ENCODE measurements at regions not wholly inside any gene's neighbourhood (a gene's known extent, or its start where the extent isn't known, plus 50 kb on each side); places are given as distances from the start of the nearest gene placed in this dataset.

GRCh38 chr21:16572032-16572431 is 842.2 kb downstream of the USP25 start:
- H3K27ac Mint-ChIP-seq, result no peak overlapping the region
- no peaks in the 10 kb centered on the region for H3K27me3 Mint-ChIP-seq
- H3K4me1 Mint-ChIP-seq (ENCODE audit: low read depth), result no peaks in the 10 kb centered on the region
- no peaks in the 10 kb centered on the region for H3K9me3 Mint-ChIP-seq
- DNase-seq (no peak), ATAC-seq (no peak)
- TF ChIP-seq, protein P1, sequence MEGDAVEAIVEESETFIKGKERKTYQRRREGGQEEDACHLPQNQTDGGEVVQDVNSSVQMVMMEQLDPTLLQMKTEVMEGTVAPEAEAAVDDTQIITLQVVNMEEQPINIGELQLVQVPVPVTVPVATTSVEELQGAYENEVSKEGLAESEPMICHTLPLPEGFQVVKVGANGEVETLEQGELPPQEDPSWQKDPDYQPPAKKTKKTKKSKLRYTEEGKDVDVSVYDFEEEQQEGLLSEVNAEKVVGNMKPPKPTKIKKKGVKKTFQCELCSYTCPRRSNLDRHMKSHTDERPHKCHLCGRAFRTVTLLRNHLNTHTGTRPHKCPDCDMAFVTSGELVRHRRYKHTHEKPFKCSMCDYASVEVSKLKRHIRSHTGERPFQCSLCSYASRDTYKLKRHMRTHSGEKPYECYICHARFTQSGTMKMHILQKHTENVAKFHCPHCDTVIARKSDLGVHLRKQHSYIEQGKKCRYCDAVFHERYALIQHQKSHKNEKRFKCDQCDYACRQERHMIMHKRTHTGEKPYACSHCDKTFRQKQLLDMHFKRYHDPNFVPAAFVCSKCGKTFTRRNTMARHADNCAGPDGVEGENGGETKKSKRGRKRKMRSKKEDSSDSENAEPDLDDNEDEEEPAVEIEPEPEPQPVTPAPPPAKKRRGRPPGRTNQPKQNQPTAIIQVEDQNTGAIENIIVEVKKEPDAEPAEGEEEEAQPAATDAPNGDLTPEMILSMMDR (IDR thresholded peaks at IDR 0.05), result no peak
- intact Hi-C loops (cut with micrococcal nuclease), result no loop called here
- POLR2A ChIA-PET, result no interaction called here
- CTCF ChIA-PET, result no interaction called here
- H3K4me3 Mint-ChIP-seq, result no peak overlapping the region
- H3K36me3 Mint-ChIP-seq (ENCODE audit: low read depth), result no peaks in the 10 kb centered on the region

DNA sequence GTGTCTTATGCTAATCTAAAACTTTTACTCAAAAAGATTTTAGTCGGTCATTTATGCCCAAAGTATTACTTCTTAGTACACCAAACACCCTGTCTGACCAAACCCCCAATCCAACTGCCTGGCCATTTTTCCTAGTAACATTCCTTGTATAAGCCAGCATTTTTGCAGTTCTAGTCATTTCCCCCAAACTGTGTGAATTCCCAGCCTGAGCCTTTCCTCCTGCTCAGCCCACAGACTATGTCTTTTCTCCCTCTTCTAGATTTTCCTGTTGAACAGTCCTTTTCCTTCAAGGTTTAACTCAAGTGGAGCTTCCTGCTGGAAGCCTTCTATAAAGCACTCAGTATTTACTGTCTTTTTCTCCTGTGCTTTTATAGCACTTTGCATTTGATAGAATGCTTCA is 843.8 kb downstream of the USP25 start:
- H3K27me3 Mint-ChIP-seq, result no peaks in the 10 kb centered on the region
- no peak for ATAC-seq
- TF ChIP-seq, protein P1 (IDR thresholded peaks at IDR 0.05), result no peak
- ChIA-PET CTCF (no interaction called here), POLR2A (no interaction called here)
- no peaks in the 10 kb centered on the region for H3K36me3 Mint-ChIP-seq (ENCODE audit: low read depth)
- intact Hi-C loops (cut with micrococcal nuclease), result no loop called here
- no peak overlapping the region for H3K27ac Mint-ChIP-seq
- no peak for DNase-seq
- H3K4me1 Mint-ChIP-seq (ENCODE audit: low read depth), result no peaks in the 10 kb centered on the region
- no peak overlapping the region for H3K4me3 Mint-ChIP-seq
- H3K9me3 Mint-ChIP-seq, result no peaks in the 10 kb centered on the region

DNA sequence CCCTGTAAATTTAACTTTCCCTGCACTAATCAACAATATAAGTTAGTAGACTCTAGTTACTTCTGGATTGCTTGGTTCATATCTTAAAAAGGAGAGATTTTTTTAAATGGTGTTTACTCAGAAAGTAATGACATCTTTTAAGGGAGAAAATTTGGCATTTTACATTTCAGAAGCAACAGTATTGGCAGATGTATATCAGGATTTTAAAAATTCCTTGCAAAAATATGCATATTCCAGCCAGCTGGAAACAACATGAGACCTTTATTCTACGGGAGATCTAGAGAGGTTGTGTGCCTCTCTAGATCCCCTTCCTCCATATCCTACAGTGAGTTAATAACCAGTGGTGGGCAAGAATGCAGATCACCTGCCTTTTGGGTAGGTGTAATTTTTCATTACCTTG is 848.2 kb downstream of the USP25 start:
- CTCF ChIA-PET, result no interaction called here
- intact Hi-C loops (cut with micrococcal nuclease), result no loop called here
- TF ChIP-seq, protein P1 (IDR thresholded peaks at IDR 0.05), result no peak
- ATAC-seq, result no peak
- no peaks in the 10 kb centered on the region for H3K4me1 Mint-ChIP-seq (ENCODE audit: low read depth)
- no peak overlapping the region for H3K27ac Mint-ChIP-seq
- no peaks in the 10 kb centered on the region for H3K36me3 Mint-ChIP-seq (ENCODE audit: low read depth)
- no peaks in the 10 kb centered on the region for H3K9me3 Mint-ChIP-seq
- POLR2A ChIA-PET, result no interaction called here
- no peak for DNase-seq
- no peak overlapping the region for H3K4me3 Mint-ChIP-seq
- H3K27me3 Mint-ChIP-seq, result no peaks in the 10 kb centered on the region

DNA sequence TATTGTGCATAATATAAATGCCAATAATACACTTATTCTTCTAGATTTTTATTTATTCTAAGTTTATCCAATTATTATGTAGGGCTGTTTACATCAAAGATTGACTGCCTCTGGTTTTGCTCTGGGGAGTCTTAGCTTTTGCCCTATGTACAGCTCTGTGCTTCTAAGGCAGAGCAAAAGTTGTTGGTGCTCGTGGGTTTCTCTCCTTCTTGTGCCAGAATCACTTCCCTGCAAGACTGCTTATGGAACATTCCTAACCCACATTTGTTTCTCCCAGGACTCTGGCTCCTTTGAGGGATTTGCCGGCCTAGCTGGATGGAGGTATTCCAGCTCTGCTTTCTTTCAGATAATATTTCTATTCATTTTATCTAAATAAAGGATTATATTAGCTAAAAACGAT is 849.1 kb downstream of the USP25 start:
- Mint-ChIP-seq H3K27ac (no peak overlapping the region), H3K27me3 (no peaks in the 10 kb centered on the region), H3K9me3 (no peaks in the 10 kb centered on the region), H3K4me1 (ENCODE audit: low read depth) (no peaks in the 10 kb centered on the region), H3K36me3 (ENCODE audit: low read depth) (no peaks in the 10 kb centered on the region), H3K4me3 (no peak overlapping the region)
- no peak for DNase-seq
- ChIA-PET POLR2A (interaction anchor here (0.7 kb wide), 1 partner anchor 55 kb away, joined by 3 read pairs; no protein-coding TSS in a partner anchor), CTCF (no interaction called here)
- ATAC-seq, result no peak
- TF ChIP-seq, protein P1 (IDR thresholded peaks at IDR 0.05), result no peak
- intact Hi-C loops (cut with micrococcal nuclease), result no loop called here

GRCh38 chr21:16579538-16579937 is 849.8 kb downstream of the USP25 start:
- H3K4me1 Mint-ChIP-seq (ENCODE audit: low read depth), result no peaks in the 10 kb centered on the region
- no peak for ATAC-seq
- no peaks in the 10 kb centered on the region for H3K27me3 Mint-ChIP-seq
- no peaks in the 10 kb centered on the region for H3K36me3 Mint-ChIP-seq (ENCODE audit: low read depth)
- H3K9me3 Mint-ChIP-seq, result no peaks in the 10 kb centered on the region
- CTCF ChIA-PET, result no interaction called here
- TF ChIP-seq, protein P1 (IDR thresholded peaks at IDR 0.05), result no peak
- H3K4me3 Mint-ChIP-seq, result no peak overlapping the region
- intact Hi-C loops (cut with micrococcal nuclease), result no loop called here
- POLR2A ChIA-PET, result interaction anchor here (0.7 kb wide), 1 partner anchor 55 kb away, joined by 3 read pairs; no protein-coding TSS in a partner anchor
- DNase-seq, result no peak
- H3K27ac Mint-ChIP-seq, result no peak overlapping the region
